ENCODE measurements at regions not wholly inside any gene's neighbourhood (a gene's known extent, or its start where the extent isn't known, plus 50 kb on each side); places are given as distances from the start of the nearest gene placed in this dataset.

- no peak overlapping the region for H3K27ac ChIP-seq (ENCODE audit: extremely low read depth, low read depth, low read length)
- H3K36me3 ChIP-seq (ENCODE audit: control insufficient read depth in 2 of 2, insufficient read depth in 1 of 2, low read length in 2 of 2): no peaks in the 10 kb centered on the region
- H3K4me3 ChIP-seq (ENCODE audit: low read depth, low read length): no peak overlapping the region
- no peaks in the 10 kb centered on the region for H3K4me1 ChIP-seq (ENCODE audit: control insufficient read depth, insufficient read depth, low read length)
- ChIA-PET CTCF (no interaction called here), POLR2A (no interaction called here)
- TF ChIP-seq, protein P1, sequence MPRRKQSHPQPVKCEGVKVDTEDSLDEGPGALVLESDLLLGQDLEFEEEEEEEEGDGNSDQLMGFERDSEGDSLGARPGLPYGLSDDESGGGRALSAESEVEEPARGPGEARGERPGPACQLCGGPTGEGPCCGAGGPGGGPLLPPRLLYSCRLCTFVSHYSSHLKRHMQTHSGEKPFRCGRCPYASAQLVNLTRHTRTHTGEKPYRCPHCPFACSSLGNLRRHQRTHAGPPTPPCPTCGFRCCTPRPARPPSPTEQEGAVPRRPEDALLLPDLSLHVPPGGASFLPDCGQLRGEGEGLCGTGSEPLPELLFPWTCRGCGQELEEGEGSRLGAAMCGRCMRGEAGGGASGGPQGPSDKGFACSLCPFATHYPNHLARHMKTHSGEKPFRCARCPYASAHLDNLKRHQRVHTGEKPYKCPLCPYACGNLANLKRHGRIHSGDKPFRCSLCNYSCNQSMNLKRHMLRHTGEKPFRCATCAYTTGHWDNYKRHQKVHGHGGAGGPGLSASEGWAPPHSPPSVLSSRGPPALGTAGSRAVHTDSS (tag by site-specific recombination; IDR thresholded peaks at IDR 0.05): no peak
- TF ChIP-seq GLI4 (tag by site-specific recombination; IDR thresholded peaks at IDR 0.05): no peak
- no peaks in the 10 kb centered on the region for H3K9me3 ChIP-seq (ENCODE audit: control insufficient read depth, insufficient read depth, low read depth, low read length)
Observed at GRCh38 chr6:121984956-121985355, 414.5 kb upstream of the HSF2 start.

DNA sequence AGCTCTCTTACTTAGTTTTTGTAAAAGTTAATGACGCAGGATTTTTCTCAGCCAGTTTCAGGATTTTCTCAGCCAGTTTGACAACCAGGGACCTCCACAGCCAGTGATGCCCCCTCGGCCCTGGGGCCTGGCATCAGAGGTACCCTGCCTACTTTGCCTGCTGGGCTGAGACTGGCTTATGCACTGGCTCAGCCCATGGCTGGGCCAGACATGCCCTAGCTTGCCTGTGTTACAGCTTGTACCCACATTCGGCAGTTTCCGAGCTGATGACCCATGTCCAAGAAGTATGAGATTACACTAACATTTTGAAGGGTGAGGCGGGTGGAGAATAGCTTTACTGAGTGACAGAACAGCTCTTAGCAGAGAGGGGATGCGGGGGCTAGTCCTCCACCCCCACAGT lies 406.1 kb upstream of the HSF2 start:
- CTCF ChIA-PET: no interaction called here
- POLR2A ChIA-PET: no interaction called here
- Histone ChIP-seq H3K4me1 (ENCODE audit: control insufficient read depth, insufficient read depth, low read length) (no peaks in the 10 kb centered on the region), H3K9me3 (ENCODE audit: control insufficient read depth, insufficient read depth, low read depth, low read length) (no peaks in the 10 kb centered on the region; the same call in 1 of the 2 replicates), H3K27ac (ENCODE audit: extremely low read depth, low read depth, low read length) (no peak overlapping the region), H3K4me3 (ENCODE audit: low read depth, low read length) (no peak overlapping the region), H3K36me3 (ENCODE audit: control insufficient read depth in 2 of 2, insufficient read depth in 1 of 2, low read length in 2 of 2) (no peaks in the 10 kb centered on the region)
- TF ChIP-seq, protein P2, sequence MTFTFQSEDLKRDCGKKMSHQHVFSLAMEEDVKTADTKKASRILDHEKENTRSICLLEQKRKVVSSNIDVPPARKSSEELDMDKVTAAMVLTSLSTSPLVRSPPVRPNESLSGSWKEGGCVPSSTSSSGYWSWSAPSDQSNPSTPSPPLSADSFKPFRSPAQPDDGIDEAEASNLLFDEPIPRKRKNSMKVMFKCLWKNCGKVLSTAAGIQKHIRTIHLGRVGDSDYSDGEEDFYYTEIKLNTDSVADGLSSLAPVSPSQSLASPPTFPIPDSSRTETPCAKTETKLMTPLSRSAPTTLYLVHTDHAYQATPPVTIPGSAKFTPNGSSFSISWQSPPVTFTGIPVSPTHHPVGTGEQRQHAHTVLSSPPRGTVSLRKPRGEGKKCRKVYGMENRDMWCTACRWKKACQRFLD (tag by site-specific recombination; IDR thresholded peaks at IDR 0.05): no peak
- TF ChIP-seq ZNF354C (tag by site-specific recombination; IDR thresholded peaks at IDR 0.05; ENCODE audit: borderline replicate concordance, low read depth): no peak
- no peak for TF ChIP-seq ZNF529 (tag by site-specific recombination; IDR thresholded peaks at IDR 0.05; ENCODE audit: insufficient replicate concordance)
- no peak for TF ChIP-seq TSHZ1 (tag by site-specific recombination; IDR thresholded peaks at IDR 0.05; ENCODE audit: borderline replicate concordance)
- no peak for TF ChIP-seq ZNF549 (tag by site-specific recombination; IDR thresholded peaks at IDR 0.05)
- TF ChIP-seq SCRT2 (tag by site-specific recombination; IDR thresholded peaks at IDR 0.05): no peak
- TF ChIP-seq, protein P3, sequence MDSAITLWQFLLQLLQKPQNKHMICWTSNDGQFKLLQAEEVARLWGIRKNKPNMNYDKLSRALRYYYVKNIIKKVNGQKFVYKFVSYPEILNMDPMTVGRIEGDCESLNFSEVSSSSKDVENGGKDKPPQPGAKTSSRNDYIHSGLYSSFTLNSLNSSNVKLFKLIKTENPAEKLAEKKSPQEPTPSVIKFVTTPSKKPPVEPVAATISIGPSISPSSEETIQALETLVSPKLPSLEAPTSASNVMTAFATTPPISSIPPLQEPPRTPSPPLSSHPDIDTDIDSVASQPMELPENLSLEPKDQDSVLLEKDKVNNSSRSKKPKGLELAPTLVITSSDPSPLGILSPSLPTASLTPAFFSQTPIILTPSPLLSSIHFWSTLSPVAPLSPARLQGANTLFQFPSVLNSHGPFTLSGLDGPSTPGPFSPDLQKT (IDR thresholded peaks at IDR 0.05; ENCODE audit: borderline replicate concordance, low read depth, low read length): no peak
- TF ChIP-seq AEBP2 (tag by site-specific recombination; IDR thresholded peaks at IDR 0.05; ENCODE audit: borderline replicate concordance): no peak
- TF ChIP-seq ZNF341 (tag by site-specific recombination; IDR thresholded peaks at IDR 0.05; ENCODE audit: low read depth): no peak
- no peak for TF ChIP-seq ZBTB20 (tag by site-specific recombination; IDR thresholded peaks at IDR 0.05)
- no peak for TF ChIP-seq MZF1 (tag by site-specific recombination; IDR thresholded peaks at IDR 0.05; ENCODE audit: borderline replicate concordance)
- TF ChIP-seq, protein P4, sequence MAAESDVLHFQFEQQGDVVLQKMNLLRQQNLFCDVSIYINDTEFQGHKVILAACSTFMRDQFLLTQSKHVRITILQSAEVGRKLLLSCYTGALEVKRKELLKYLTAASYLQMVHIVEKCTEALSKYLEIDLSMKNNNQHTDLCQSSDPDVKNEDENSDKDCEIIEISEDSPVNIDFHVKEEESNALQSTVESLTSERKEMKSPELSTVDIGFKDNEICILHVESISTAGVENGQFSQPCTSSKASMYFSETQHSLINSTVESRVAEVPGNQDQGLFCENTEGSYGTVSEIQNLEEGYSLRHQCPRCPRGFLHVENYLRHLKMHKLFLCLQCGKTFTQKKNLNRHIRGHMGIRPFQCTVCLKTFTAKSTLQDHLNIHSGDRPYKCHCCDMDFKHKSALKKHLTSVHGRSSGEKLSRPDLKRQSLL (tag by site-specific recombination; IDR thresholded peaks at IDR 0.05): no peak
- no peak for TF ChIP-seq BCL11B (tag by site-specific recombination; IDR thresholded peaks at IDR 0.05; ENCODE audit: low read depth)
- TF ChIP-seq SALL2 (tag by site-specific recombination; IDR thresholded peaks at IDR 0.05; ENCODE audit: borderline replicate concordance): no peak
- no peak for TF ChIP-seq ZNF701 (tag by site-specific recombination; IDR thresholded peaks at IDR 0.05)
- no peak for TF ChIP-seq ZSCAN30 (tag by site-specific recombination; IDR thresholded peaks at IDR 0.05)
- no peak for TF ChIP-seq PRDM1 (tag by site-specific recombination; IDR thresholded peaks at IDR 0.05)
- no peak for TF ChIP-seq ZEB2 (tag by site-specific recombination; IDR thresholded peaks at IDR 0.05)
- TF ChIP-seq, protein P5, sequence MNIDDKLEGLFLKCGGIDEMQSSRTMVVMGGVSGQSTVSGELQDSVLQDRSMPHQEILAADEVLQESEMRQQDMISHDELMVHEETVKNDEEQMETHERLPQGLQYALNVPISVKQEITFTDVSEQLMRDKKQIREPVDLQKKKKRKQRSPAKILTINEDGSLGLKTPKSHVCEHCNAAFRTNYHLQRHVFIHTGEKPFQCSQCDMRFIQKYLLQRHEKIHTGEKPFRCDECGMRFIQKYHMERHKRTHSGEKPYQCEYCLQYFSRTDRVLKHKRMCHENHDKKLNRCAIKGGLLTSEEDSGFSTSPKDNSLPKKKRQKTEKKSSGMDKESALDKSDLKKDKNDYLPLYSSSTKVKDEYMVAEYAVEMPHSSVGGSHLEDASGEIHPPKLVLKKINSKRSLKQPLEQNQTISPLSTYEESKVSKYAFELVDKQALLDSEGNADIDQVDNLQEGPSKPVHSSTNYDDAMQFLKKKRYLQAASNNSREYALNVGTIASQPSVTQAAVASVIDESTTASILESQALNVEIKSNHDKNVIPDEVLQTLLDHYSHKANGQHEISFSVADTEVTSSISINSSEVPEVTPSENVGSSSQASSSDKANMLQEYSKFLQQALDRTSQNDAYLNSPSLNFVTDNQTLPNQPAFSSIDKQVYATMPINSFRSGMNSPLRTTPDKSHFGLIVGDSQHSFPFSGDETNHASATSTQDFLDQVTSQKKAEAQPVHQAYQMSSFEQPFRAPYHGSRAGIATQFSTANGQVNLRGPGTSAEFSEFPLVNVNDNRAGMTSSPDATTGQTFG (tag by site-specific recombination; IDR thresholded peaks at IDR 0.05; ENCODE audit: borderline replicate concordance): no peak
